Neuron (in vitro differentiated cells): ENCODE measurements at regions not wholly inside any gene's neighbourhood (a gene's known extent, or its start where the extent isn't known, plus 50 kb on each side); places are given as distances from the start of the nearest gene placed in this dataset.

Experiments used
- H2AFZ ChIP-seq: one replicate; pipeline ENCODE4 v1.6.1; 2013; ENCODE audit warnings: low read depth, mild to moderate bottlenecking, inconsistent platforms, low read length, moderate library complexity
- H3K27me3 ChIP-seq: one replicate; pipeline ENCODE4 v1.6.1; 2013; ENCODE audit warnings: low read length; ENCODE audit not compliant: insufficient read depth
- H3K36me3 ChIP-seq: one replicate; pipeline ENCODE4 v1.6.1; 2013; ENCODE audit warnings: low read length; ENCODE audit not compliant: insufficient read depth
- H3K4me1 ChIP-seq: one replicate; pipeline ENCODE4 v1.6.1; 2013; ENCODE audit warnings: low read length; ENCODE audit not compliant: insufficient read depth
- H3K4me3 ChIP-seq: 2 replicates; pipeline ENCODE4 v1.5.1; 2013; ENCODE audit warnings: mild to moderate bottlenecking, low read length, moderate library complexity
- H3K9me3 ChIP-seq: one replicate; pipeline ENCODE4 v1.6.1; 2013; ENCODE audit warnings: low read length

DNA sequence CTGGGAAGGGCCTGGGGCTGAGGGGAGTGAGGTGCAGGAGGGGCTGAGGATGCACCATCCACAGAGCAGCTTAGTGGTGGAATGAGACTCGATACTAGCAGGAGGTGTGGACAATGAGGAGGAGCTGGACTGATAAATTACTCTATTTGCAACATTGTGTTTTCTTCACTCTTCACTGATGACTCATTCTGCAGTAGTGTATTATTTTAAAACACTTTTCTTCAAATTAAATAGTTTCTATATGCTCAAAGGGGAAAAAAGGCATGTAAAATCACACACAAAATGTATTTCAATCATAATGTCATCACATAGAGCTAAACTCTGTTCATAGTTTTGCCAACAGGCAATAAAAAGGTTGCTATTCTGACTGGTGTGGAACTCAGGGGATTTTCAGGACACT is 467.0 kb upstream of the CTSO start:
- Histone ChIP-seq H3K4me3 (no peak overlapping the region), H3K9me3 (no peaks in the 10 kb centered on the region), H3K27me3 (no peaks in the 10 kb centered on the region), H2AFZ (no peak overlapping the region), H3K36me3 (no peaks in the 10 kb centered on the region), H3K4me1 (no peaks in the 10 kb centered on the region)

DNA sequence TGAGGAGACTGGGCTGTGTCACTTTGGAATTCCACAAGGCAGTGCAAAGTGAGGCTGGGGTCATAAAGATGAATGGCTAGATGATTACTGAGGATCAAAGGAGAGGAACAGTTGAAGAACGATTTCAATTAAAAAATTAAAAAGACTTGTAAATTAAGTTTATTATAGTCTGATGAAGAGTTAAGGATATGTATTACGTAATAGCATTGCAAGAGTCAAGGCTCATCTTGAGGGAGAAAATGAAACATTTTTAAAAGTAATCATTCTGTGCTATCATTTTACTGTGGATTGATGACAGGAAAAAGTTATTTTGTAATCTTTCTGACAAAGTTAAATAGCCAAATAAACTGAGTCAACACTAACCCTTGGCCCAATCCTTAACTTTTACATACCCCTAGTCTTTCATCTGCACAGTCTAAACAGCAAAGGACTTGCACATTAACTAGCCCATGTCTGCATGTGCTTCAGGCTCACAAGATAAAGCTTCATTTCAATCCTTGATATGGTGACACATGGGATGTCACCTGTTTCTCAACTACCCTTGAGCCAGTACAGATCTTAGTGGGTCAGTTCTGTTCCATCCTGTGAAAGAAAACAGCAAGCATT is 465.5 kb upstream of the CTSO start:
- H3K4me1 ChIP-seq = no peaks in the 10 kb centered on the region
- no peaks in the 10 kb centered on the region for H3K9me3 ChIP-seq
- H3K36me3 ChIP-seq = no peaks in the 10 kb centered on the region
- H2AFZ ChIP-seq = no peak overlapping the region
- no peak overlapping the region for H3K4me3 ChIP-seq
- no peaks in the 10 kb centered on the region for H3K27me3 ChIP-seq

DNA sequence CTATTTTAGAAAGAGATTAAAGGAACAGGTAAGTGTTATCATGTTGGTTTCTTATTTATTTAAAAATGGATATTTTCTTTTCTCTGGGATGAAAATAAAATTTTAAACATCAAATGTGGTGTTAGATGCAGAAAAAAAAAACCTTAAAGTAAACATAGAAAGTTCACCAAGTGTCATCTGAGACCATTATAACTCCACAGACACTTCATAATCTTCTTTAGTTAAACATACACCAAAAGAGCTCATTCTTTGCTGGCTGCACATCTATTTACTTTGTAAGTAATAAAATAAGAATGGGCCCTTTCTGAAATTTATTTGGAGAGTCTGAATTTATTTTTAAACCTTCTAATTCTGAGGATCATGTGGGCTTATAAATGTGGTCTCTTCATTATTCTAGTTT is 460.7 kb upstream of the CTSO start:
- no peak overlapping the region for H2AFZ ChIP-seq
- H3K27me3 ChIP-seq = no peaks in the 10 kb centered on the region
- no peaks in the 10 kb centered on the region for H3K9me3 ChIP-seq
- H3K4me1 ChIP-seq = no peaks in the 10 kb centered on the region
- H3K36me3 ChIP-seq = no peaks in the 10 kb centered on the region
- no peak overlapping the region for H3K4me3 ChIP-seq

DNA sequence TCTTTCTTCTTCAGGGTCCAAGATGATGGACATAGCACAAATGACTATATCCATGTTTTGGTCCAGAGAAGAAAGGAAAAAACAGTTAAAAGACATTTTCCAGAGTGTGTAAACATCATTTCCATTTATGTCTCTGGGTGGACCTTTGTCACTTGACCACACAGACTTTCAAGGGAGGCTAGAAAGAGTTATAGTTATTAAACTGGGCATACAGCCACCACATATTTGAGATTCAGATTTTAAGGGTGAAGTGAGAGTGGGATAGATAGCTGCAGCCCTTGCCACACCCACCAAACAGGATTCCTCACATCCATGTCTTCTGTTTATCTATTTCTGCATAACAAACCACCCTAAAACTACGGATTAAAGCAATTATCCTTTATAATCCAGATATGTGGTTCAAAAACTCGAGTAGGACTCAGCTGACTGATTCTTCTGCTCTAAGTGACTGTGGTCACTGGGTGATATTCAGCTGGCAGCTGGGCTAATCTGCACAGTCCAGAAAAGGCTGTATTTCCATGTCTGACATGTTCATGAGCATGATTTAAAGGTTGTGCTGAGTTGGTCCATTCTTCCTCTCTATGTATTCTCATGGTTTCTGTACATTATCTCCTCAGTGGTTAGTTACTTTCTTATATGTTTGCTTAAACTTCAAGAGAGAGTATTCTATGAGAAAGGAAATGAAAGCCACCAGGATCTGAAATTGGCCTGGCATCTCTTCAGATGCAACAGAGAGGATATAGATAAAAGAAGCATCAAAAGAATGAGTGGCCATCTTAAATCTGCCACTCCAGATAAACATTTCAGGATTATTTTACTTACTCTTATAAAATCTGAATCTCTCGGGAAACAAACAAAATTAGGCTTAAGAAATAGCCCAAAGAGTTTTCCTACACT is 459.8 kb upstream of the CTSO start:
- no peaks in the 10 kb centered on the region for H3K27me3 ChIP-seq

DNA sequence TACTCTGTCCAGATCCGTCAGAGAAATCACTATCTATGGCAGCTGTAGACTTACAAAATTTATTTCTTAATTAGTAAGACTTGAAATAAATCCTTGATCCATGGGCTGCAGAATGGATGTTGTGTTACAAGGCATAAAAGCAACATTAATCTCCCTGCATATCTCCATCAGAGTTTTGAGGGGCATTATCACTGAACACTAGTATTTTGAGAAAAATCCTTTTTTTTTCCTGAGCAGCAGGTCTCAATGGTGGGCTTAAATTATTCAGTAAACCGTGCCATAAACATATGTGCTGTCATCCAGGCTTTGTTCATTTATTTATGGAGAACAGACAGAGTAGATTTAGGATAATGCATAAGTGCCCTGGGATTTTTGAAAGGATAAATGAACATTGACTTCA is 457.9 kb upstream of the CTSO start:
- no peak overlapping the region for H2AFZ ChIP-seq
- no peaks in the 10 kb centered on the region for H3K36me3 ChIP-seq
- H3K4me3 ChIP-seq = no peak overlapping the region

More for the DNA sequence above, 459.8 kb upstream of the CTSO start:
- Histone ChIP-seq H3K9me3 (no peaks in the 10 kb centered on the region), H2AFZ (no peak overlapping the region), H3K36me3 (no peaks in the 10 kb centered on the region), H3K4me1 (no peaks in the 10 kb centered on the region), H3K4me3 (no peak overlapping the region)

DNA sequence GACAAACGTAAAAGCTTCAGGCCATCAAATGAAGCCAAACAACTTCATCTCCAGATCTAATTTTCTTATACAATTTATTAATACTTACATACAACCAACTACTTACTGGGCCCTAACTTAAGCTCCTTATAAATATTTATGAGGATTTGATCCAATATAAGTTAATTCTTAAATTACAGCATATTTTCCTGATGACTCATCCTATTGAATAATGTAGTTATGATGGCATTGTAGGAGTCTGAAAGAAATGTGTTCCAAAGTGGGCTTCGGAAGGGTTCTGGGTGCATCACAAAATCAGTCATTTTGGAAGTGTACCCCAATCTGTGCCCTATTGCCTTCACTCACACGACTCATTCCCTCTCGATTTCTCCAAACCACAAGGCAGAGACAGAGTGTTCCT is 455.1 kb upstream of the CTSO start:
- no peaks in the 10 kb centered on the region for H3K9me3 ChIP-seq
- H2AFZ ChIP-seq = no peak overlapping the region
- no peak overlapping the region for H3K4me3 ChIP-seq
- H3K4me1 ChIP-seq = no peaks in the 10 kb centered on the region
- H3K36me3 ChIP-seq = no peaks in the 10 kb centered on the region
- no peaks in the 10 kb centered on the region for H3K27me3 ChIP-seq

More for the DNA sequence above, 457.9 kb upstream of the CTSO start:
- H3K9me3 ChIP-seq = no peaks in the 10 kb centered on the region
- no peaks in the 10 kb centered on the region for H3K4me1 ChIP-seq
- H3K27me3 ChIP-seq = no peaks in the 10 kb centered on the region

DNA sequence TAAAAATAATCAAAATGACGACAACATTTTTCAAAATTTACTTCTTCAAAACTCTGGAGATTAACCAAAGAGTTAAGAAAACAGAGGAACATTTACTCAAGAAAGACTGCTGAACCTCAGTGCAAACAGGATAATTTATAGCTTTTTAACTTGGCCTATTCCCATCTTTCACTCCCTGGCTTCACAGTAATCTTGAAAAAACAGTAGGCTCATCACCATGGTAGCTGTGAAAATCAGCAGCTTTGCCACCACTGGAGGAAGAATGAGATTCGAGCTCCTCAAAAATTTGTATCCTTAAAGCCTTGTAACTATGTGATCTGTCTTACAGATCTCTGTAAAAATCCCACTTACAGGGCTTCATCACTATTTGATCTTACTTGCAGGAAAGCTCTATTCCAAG is 447.7 kb upstream of the CTSO start:
- Histone ChIP-seq H2AFZ (no peak overlapping the region), H3K36me3 (no peaks in the 10 kb centered on the region), H3K27me3 (no peaks in the 10 kb centered on the region), H3K9me3 (no peaks in the 10 kb centered on the region), H3K4me1 (no peaks in the 10 kb centered on the region), H3K4me3 (no peak overlapping the region)

DNA sequence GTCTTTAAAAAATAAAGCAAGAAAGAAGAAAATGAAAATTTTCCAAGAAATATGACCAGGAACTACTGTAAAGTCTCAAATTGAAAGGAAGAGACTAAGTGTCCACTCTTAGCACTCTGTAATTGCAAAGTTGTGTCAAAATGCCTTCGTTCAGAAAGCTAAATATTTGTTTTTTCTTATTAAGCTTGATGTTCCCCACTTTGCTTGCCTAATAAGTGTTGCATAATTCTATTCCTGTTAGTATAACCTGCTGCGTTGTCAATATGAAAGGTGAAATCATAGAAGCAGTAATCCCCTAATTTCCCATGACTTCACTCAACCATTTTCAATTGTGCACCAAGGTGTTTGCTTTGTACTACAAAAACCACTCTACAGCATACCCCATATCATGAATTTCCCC is 442.9 kb upstream of the CTSO start:
- Histone ChIP-seq H3K27me3 (no peaks in the 10 kb centered on the region), H3K36me3 (no peaks in the 10 kb centered on the region), H2AFZ (no peak overlapping the region)

DNA sequence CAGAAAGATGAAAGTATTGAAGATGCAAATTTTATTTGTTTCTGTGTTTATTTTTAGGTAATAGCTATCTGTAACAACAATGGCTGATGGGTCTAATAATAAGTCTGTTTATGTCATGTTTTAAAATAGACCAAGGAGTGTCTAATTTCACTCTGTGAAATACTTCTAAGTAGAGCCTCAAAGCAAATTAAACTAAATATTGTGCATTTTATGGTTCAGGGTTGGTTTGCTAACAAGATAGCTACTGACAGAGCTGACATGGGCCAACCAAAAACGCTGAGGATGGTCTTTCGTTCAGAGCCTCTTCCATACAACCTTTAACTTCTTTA is 437.6 kb upstream of the CTSO start:
- H2AFZ ChIP-seq = no peak overlapping the region
- H3K9me3 ChIP-seq = no peaks in the 10 kb centered on the region
- no peaks in the 10 kb centered on the region for H3K4me1 ChIP-seq
- no peak overlapping the region for H3K4me3 ChIP-seq
- no peaks in the 10 kb centered on the region for H3K27me3 ChIP-seq
- no peaks in the 10 kb centered on the region for H3K36me3 ChIP-seq

More for the DNA sequence above, 442.9 kb upstream of the CTSO start:
- H3K4me1 ChIP-seq = no peaks in the 10 kb centered on the region
- H3K4me3 ChIP-seq = no peak overlapping the region
- no peaks in the 10 kb centered on the region for H3K9me3 ChIP-seq

DNA sequence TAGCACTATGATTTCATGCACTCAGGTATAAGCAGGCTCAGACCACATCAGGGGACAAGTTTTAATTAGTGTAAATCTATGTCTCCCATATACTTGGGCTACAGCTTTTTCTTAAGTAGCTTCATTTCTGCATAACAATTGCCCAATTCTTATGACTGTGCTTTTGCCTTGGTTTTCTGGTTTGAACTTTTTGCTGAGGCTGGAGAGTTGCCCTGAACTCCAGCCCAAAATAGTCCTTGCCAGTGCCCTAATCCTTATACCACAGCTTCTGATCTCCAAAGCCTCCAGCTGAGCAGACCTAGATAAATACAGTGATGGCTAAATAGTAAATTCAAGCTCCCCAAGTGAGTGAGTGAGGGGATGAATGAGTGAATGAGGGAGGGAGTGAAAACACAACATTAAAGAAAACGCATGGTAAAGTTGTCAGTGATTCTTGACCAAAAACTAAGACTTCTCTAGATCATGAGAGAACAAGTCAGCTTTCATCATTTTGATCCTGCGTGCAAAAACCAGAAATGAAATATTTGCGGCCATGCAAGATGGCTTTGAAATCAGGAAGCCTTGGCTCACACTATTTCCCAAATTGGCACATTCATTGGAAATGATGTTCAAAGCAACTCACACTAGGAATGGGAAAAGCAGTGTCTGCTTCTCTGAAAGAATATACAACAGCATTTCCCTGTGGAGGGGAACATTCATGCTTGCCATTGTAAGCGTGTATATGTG is 437.1 kb upstream of the CTSO start:
- Histone ChIP-seq H3K4me1 (no peaks in the 10 kb centered on the region), H3K27me3 (no peaks in the 10 kb centered on the region), H2AFZ (no peak overlapping the region), H3K9me3 (no peaks in the 10 kb centered on the region), H3K36me3 (no peaks in the 10 kb centered on the region), H3K4me3 (no peak overlapping the region)

DNA sequence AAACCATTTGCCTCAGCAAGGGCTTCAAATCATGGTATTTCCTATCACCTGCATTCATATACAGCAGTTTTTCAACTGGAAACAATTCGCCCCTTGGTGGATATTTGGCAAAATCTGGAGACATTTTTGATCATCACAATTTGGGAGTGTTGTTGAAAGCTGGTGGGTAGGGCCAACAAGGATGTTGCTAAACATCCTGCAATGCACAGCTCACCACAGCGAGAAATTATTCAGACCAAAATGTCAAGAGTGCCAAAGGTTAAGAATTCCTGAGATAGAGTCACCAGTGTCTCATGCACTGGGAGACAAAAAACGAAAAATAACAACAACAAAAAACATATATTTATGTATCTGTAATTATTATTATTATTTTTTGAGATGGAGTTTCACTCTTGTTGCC is 435.2 kb upstream of the CTSO start:
- Histone ChIP-seq H3K36me3 (no peaks in the 10 kb centered on the region), H2AFZ (no peak overlapping the region), H3K27me3 (no peaks in the 10 kb centered on the region), H3K9me3 (no peaks in the 10 kb centered on the region), H3K4me1 (no peaks in the 10 kb centered on the region), H3K4me3 (no peak overlapping the region)

DNA sequence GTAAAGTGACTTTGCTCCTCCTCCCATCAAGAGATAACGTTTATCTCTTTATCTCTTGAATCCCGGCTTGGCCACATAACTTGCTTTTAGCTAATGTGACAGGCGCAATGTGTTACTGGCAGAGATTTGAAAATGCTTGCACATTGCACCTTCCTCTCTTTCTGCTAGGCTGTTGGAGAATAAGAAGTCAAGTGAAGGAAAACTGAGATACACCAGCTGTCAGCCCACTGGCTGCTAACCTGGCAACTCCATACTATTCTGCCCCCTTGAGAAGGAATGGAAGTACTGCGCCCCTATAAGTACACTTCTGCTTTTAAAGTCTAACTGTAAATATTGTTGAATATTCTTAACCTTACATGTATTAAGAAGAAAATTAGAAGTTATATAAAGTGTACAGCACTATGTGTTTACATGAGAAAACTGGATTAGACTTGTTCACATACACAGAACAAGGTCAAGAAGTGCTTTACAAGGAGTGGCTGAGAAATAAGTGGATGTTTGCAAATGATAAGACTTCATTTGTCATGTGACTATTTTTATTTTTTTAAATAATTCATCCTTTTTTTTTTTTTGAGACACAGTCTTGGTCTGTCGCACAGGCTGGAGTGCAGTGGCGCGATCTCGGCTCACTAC is 424.5 kb upstream of the CTSO start:
- Histone ChIP-seq H2AFZ (no peak overlapping the region), H3K9me3 (no peaks in the 10 kb centered on the region), H3K4me3 (no peak overlapping the region), H3K27me3 (no peaks in the 10 kb centered on the region), H3K4me1 (peaks cover 5% of the 10 kb centered on the region), H3K36me3 (no peaks in the 10 kb centered on the region)
